Suppressor macrophage (primary cell): ENCODE measurements at regions not wholly inside any gene's neighbourhood (a gene's known extent, or its start where the extent isn't known, plus 50 kb on each side); places are given as distances from the start of the nearest gene placed in this dataset.
A peak's percentile ranks its signal among the peaks of the same experiment; 100 is the strongest.

ENCODE experiments used
- DNase-seq, 4 experiments: peaks; one replicate each; pipeline ENCODE4 v3.0.0-alpha.2; 2020 to 2022

DNA sequence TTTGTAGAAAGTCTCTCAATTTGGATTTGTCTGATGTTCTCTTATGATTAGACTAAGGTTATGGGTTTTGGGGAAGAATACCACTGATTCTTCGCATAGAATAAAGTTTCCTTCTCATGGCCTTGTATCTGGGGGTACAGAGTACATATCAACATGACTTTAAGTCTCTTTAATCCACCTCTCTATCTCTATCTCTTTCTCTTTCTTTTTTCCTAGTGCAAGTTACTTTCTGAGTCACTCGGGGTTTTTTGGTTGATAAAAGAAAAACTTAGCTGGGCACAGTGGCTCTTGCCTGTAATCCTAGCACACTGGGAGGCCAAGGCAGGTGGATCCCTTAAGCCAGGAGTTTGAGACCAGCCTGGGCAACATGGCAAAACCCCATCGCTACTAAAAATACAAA, 100.1 kb upstream of the MAP4K3 start:
- no peak for DNase-seq

DNA sequence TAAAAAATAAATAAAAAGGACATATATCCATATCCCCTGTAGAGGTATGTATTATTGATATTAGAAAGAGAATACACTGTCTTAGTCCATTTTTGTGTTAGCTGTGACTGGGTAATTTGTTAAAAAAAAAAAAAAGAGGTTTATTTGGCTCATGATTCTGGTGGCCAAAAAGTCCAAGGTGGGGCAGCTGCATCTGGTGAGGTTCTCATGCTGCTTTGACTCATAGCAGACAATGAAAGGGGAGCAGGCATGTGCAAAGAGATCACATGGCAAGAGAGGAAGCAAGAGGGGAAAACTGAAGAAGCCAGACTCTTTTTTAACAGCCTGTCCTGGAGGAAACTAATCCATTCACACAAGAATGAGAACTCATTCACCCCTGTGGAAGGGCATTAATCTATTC, 101.6 kb upstream of the MAP4K3 start:
- peak; percentile 11 to 55 (median 40) for DNase-seq

DNA sequence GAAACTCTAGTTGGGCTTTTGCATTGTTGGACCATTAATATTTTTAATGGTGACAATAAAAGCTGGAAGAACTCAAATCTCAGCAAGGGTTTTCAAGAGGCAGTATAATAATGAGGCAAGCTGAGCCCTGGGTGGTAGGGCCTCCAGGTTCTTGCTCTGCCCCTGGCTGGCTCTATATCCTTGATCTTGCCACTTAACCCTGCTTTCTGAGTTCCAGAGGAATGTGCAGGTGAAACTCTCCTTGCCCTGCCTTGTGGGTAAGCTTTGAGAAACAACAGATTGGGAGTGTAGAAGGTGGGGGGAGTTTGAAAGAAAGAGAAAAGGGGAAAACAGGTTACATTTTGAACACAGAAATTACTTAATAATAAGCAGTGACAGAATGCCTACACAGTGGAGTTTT, 103.3 kb upstream of the MAP4K3 start:
- no peak for DNase-seq

DNA sequence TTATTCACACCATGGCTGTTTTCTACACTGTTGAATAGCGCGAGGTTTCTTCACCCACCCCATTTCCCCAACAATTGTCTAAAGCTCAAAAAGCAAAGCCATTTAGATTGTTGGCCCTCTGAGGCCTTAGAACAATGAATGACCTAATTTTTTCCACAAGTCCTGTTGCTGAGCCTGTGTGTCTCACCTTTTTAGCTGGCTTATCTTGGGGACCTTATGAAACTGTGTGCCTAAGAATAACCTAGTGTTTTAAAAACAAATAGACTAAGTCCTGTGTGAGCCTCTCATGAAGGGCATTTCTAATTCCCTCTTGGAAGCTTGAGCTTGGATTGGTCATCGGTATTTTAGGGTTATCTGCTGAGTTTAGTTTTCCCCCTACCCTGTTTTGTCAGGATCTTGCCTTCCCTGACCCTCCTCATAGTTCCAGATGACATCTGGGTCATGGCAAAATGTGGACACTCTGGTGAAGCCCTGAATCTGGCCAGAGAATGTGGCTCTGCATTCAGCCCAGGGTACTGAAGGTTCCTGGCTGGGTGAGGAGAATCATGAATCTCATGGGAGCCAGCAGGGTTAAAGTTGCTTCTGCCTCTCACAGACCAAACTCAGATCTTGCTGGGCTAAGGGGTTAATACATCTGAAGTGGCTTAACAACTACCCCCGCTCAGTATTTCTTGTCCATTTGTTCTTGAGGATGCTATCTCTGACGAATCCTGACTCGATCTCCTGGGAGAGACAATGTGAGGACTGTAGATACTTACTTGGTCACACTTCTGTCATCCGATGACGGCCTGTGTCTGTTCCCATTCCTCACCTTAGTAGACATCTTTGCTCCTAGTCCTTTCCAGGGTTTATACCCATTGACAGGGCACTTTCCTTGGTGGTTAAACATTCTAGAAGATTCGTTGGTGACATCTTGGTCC, 104.2 kb upstream of the MAP4K3 start:
- DNase-seq, result no peak

DNA sequence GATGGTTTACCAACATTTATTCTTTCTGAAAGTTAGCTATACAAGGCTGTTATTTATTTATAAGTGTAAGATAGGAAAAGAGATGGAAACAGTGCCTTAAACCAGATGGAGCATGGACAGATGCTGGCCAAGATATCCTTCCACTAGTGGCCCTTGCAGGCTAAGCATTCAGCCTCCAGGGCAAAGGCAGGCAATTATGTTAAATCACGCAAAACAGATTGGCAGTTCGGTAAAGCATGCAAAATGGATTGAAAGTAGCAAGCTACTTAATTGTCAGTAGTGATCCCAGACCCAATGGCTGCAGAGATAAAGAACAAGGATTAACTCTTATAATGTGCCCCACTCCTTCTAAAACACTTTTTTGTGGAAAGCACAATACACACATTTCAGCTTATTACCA, 105.4 kb upstream of the MAP4K3 start:
- DNase-seq, result no peak

DNA sequence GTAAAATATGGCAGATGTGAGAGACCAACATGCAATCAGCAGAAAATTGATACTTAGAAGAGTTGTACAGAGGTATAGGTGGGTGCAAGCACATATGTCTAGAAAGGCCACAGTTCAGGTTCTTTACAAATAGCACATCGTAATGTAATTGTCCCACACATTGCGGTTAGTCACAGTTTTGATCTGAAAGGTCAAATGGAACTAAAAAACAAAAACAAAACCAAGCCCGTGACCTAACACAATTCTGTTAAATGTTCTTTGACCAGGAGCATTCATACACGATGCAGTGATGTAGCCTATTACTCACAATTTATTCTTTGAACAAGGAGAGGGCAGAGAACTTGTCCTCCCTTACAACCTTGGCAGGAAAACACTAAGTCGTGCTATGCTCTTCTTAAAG, 108.9 kb upstream of the MAP4K3 start:
- DNase-seq, result no peak

DNA sequence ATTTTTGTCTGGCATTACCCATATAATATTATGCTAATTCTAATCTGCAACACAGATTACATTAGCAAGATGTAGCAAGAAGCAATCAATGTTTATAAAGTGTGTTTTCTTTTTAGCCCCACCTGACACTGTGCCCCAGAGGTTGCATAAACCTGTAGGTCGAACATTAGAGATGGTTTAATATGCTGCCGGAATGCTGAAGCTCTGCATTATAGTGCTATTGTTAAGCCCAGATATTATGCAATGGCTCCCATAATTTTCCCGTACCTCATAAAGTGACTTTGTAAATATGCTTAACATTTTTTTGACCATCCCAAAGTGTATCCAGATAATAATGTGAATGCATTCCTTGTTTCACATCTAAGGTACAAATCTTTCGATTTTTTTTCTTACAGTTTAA, 109.3 kb upstream of the MAP4K3 start:
- DNase-seq, result no peak

DNA sequence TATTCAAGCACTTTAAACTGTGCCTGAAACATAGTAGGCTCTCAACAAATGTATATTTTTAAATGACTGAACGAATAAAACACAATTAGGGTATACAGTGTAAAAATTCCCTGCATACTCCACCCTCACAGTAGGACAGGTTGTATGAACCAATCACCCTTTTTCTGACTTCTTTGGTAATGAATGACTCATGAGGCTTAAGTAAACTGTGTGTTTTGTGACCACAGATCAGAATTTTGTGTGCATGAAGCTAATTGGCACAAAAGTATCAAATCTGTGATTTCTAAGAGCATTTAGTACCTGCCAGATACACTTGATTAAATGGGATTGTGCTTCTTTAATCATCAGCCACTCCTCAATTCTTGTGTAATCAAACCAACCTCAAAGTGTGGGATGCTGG, 109.9 kb upstream of the MAP4K3 start:
- peak in 1 of 4 experiments; percentile 7 for DNase-seq

DNA sequence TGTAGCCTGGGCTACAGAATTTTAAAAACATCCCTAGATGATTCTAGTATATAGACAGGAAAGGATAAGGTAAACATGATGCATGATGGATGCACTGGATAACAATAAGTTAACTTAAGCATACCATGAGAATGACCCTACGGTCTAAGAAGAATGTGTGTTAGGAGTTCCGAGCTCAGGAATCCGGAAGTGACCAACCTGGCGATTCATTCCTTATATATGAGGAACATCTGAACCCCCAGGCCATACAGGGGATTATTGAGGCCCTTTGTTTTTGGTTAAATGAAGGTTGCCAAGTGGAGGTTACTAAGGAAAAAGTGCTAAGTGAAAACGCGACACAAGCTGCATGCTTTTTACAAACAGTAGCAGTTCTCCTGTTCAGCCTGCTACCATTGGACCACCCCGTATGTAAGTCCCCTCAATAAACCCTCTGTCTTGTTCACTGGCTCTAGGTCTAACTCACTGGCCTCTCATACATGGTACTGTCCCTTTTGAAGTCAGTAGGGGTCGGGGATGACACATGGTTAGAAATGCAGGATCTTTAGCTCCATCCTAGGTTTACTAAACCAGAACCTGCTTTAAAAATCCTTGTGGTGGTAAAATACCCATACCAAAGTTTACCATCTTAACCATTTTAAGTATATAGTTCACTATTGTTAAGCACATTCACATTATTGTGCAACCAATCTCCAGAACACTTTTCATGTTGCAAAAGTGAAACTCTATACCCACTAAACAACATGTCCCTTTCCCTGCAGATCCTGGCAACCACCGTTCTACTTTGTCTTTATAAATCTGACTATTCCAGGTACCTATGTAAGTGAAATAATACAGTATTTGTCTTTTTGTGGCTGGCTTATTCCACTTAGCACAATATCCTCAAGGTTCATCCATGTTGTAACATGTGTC, 111.0 kb upstream of the MAP4K3 start:
- DNase-seq, result no peak

DNA sequence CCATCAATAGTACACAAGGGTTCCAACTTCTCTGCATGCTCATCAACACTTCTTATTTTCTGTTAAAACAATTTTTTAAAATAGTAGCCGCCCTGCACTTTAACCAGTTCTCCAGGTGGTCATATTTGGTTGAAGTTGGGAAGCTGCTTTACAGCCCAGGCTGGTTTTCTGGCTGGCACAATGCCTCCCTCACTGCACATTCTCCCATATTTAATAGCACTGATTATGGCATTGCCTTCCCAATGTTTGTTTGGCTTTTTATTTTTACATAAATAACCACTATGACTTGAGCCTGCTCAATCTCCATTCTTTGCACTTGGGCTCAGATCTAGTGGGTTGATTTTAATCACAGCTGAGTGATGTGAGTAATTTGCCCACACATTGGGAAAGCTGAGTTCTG, 111.9 kb upstream of the MAP4K3 start:
- no peak for DNase-seq

DNA sequence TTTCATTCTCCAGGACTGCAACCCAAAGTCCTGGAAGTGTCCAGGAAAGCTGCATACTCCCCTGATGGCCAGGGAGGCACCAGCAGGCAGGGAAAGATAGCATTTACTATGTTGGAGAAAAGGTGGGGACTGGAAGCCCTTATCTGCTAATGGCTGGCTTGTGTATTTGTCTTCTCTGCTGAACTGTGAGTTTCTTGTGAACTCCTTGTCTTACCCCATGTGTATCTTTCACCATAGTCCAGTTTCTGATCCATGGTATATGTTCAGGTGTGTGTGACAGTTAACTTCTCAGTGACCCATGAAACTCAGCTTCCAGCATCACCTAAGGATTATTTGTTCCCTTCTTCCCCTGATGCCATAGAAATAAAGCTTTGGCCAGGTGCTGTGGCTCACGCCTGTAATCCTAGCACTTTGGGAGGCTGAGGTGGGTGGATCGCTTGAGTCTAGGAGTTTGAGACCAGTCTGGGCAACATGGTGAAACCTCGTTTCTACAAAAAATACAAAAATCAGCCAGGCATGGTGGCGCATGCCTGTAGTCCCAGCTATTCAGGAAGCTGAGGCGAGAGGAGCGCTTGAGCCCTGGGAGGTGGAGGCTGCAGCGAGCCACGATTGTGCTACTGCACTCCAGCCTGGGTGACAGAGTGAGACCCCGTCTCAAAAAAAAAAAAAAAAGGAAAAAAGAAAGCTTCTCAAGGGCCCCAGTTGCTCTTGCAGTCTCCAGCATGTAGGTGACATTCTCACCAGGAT, 112.8 kb upstream of the MAP4K3 start:
- DNase-seq, result no peak

DNA sequence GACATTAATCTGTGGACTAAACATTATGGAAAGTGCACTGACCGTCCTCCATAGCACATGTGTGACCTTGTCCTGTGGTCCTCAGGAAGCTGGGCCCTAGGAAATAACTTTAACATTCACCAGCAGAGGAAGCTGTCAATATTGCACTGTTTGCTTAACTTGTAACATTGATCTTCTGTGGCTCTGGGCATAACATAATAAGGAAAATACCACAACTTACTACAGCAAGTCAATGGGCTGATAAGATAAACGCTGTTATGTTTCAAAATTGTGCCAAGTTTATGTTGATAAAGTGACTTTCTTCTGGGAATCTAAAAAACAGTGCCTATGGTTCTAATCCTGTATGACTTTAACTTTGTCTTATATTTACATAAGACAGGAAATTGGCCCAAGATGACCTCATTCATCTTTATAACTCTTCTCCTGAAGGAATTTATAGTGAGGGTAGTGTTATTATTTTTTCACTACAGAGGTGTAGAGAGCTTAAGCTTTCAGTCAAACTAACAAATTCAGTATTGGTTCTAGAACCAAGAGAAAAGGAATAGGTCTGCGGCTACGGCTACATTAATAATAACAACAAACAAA, 113.7 kb upstream of the MAP4K3 start:
- DNase-seq, result no peak

DNA sequence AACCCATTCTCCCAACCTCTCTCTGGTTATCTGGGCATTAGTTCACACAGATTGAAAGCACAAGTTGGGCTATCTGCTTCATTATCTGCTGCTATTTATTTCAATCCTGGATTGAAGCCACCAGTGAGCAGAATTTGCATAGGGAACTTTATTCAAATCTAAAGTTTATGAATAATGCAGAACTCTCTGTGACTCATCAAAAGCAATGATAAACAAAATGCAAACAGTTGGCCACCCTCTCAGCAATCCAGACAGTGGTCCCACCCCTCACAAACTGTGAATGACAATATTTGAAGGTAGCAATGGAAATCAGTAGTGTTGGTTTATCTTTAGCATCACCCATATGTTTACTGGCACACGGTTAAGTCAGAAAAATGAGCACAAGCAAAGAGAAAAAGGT, 106.8 kb upstream of the TMEM178A start:
- no peak for DNase-seq

DNA sequence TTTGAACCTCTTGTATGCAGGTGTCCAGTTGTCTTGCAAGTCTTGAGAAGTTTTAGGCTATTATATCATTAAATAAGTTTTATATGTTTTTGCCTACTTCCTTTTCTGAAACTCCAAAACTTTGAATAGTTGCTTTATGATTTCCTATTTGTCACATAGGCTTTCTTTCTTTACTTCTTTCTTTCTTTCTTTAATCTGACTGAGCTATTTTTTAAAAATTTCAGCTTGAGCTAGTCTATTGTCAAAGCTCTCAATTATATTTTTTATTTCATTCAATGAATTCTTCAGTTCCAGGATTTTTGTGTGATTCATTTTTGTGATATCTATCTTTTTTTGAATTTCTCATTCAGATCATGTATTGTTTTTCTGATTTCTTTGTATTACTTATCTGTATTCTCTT, 102.1 kb upstream of the TMEM178A start:
- no peak for DNase-seq

DNA sequence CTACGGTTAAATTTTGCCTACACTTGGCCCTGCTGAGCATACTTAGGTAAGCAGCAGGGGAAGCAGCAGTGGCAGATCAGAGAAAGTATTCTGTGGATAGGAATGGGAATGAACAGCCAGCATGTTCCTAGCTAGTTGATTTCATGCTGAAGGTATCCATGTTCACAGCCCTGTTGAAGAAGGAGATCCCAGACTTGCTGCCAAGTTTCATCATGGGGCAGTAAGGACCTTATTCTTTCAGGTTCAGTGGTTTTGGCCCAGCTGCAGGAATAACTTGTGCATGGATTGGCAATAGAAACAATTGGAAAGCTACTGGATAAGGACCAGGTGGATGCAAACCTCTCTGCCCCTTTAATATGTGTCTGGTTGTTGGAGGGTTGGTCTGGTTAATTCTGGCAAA, 98.2 kb upstream of the TMEM178A start:
- no peak for DNase-seq

DNA sequence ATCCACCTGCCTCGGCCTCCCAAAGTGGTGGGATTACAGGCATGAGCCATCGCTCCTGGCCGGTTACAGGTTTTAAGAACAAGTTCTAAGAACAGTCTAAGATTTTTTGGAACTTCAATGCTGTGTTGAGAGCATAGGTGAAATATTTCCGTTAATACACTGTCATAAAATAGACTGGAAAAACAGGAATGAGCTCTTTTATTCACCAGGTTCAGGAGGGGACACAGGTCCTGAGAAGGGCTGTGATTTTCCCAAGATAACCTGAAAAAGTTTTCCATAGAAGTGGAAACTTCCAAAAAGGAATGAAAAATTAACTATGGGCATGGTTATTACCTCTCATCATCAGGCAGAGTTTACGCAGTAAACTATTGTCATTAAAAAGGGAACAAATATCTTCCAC, 97.6 kb upstream of the TMEM178A start:
- no peak for DNase-seq

DNA sequence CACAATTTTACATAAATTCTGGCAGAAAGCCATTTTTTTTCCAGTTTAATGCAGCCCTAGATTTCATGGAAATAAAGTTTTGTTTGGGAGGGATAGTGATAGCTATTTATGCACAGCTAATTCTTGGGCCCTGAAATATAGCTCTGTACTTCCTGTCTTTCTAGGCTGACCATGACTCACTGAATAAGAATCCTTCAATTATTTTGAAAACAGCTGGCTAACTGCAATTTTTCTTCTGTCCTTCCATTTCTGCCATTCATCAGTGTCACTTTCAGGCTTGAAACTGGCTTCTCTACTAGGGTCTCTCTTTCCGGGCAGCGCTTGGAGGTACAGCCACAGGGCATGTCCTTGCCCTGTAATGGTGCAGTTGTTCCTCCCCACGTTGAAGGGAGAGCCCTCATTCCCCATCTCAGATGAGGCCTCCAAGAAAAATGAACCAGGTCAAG, 97.1 kb upstream of the TMEM178A start:
- peak in 3 of 4 experiments; percentile 5 to 42 (median 37) for DNase-seq

DNA sequence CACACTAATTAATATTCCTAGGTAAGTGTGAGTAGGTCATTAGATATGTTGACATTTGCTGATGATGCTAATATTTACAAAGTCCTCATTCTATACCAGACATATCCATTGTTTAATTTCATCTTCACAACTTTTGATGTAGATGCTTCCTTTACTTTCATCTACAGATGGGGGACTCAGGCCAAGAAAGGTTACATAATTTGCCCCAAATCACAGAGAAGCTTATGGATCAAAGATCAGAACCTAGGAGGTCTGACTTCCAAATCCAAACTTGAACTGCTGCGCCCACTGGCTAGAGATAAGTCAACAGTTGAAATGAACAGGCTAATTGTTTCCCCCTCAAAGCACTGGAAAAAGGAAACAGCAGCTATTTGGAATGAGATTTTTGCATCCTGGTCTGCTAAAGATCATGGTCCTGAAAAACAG, 95.6 kb upstream of the TMEM178A start:
- no peak for DNase-seq

DNA sequence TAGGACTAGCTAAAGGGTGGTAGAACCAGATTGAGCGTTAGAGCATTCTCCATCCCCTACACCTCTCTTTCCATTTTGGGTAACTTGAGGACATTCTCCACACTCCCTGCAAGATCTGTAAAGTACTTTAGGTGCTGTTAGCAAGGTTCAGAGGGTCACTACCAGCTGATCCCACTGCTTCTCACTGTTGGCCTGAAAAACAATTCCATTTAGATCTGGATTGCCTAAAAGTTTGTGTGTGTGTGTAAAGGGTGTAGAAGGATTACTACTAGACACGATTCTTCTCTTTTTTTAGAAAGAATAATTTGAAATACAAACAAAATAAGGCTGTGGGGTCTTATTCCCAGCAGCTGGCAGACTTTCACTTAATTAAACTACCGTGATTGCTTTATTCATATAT, 95.1 kb upstream of the TMEM178A start:
- DNase-seq, result no peak

DNA sequence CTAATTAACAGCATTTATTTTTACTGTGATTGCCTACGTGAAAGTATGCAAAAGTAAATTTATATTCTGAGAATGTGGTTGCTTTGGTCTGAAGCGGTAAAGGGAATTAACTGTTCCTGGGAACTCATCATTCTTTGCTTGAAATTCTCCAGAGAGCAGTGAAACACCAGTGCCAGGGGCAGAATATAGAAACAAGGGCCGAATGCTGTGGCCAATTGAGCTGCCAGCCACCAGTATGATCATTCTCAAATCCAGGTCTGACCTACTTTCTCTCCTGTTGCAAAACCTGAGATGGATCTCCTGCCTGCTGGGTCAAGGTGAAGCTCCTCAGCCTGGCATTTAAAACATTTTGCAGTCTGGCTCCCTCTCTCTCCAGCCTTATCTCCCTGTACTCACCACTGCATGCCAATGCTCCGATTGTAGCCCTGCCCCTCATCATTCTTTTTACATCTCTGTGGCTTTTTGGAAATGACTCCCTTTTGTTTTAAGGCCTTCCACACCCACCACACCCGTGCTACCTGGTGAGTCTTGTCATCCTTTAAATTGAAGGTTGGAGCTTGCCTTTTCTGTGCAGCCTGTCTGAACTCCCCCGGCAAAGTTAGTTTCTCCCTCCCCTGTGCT, 94.5 kb upstream of the TMEM178A start:
- DNase-seq, result no peak

DNA sequence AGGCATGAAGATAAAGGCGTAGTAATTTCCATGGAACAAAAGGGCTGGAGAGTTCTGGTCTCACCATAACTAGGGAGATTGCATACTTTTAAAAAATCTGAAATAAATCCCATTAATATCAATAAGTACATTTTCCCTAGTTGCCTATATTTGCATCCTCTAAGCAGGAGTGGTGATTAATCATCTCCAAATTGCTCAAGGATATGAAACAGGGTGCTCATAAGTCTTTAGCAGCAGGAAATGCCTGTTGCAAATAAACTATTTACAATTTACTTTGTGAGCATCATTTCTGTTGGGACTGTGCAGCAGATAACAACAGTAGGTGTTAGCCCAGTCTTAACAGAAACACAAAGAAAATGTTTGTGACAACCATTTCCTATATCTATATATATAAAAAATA, 92.4 kb upstream of the TMEM178A start:
- no peak for DNase-seq

DNA sequence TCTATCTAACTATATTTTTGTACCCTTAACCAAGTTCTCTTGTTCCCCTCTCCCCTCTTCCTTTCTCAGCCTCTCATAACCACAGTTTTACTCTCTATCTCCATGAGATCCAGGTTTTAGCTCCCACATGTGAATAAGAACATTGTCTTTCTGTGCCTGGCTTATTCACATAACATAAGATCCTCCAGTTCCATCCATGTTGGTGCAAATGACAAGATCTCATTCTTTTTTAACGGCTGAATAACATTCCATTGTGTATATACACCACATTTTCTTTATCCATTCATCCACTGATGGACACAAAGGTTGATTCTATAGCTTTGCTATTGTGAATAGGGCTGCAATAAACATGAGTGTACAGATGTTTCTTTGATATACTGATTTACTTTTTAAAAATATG, 83.9 kb upstream of the TMEM178A start:
- no peak for DNase-seq
